ENCODE measurements at regions not wholly inside any gene's neighbourhood (a gene's known extent, or its start where the extent isn't known, plus 50 kb on each side); places are given as distances from the start of the nearest gene placed in this dataset.

- H3K4me3 ChIP-seq (ENCODE audit: low read length) = no peak overlapping the region
- no peak for TF ChIP-seq CTCF (conservative IDR thresholded peaks at IDR 0.05; ENCODE audit: low read depth, low read length)
- DNase-seq (ENCODE audit: low read depth) = no peak
Measured at GRCh38 chr16:60744198-60744597, 1292.0 kb downstream of the CDH8 start.

GRCh38 chr16:60741810-60742209 is 1294.4 kb downstream of the CDH8 start:
- no peak for TF ChIP-seq CTCF (conservative IDR thresholded peaks at IDR 0.05; ENCODE audit: low read depth, low read length)
- no peak overlapping the region for H3K4me3 ChIP-seq (ENCODE audit: low read length)

GRCh38 chr16:60739737-60740683 is 1296.2 kb downstream of the CDH8 start:
- no peak for TF ChIP-seq CTCF (conservative IDR thresholded peaks at IDR 0.05; ENCODE audit: low read depth, low read length)
- DNase-seq (ENCODE audit: low read depth) = no peak
- H3K4me3 ChIP-seq (ENCODE audit: low read length) = no peak overlapping the region

More at GRCh38 chr16:60741810-60742209, 1294.4 kb downstream of the CDH8 start:
- no peak for DNase-seq (ENCODE audit: low read depth)

- no peak for DNase-seq (ENCODE audit: low read depth)
- H3K4me3 ChIP-seq (ENCODE audit: low read length) = no peak overlapping the region
- no peak for TF ChIP-seq CTCF (conservative IDR thresholded peaks at IDR 0.05; ENCODE audit: low read depth, low read length)
Measured at GRCh38 chr16:60731329-60732050, 1304.7 kb downstream of the CDH8 start.

GRCh38 chr16:60729051-60729450 is 1307.2 kb downstream of the CDH8 start:
- no peak for TF ChIP-seq CTCF (conservative IDR thresholded peaks at IDR 0.05; ENCODE audit: low read depth, low read length)
- DNase-seq (ENCODE audit: low read depth) = no peak
- H3K4me3 ChIP-seq (ENCODE audit: low read length) = no peak overlapping the region

GRCh38 chr16:60727851-60728250 is 1308.4 kb downstream of the CDH8 start:
- no peak overlapping the region for H3K4me3 ChIP-seq (ENCODE audit: low read length)
- no peak for DNase-seq (ENCODE audit: low read depth)
- no peak for TF ChIP-seq CTCF (conservative IDR thresholded peaks at IDR 0.05; ENCODE audit: low read depth, low read length)
